Inflammatory macrophage treated with lipopolysaccharide for 1 hour (primary cell): ENCODE measurements at regions not wholly inside any gene's neighbourhood (a gene's known extent, or its start where the extent isn't known, plus 50 kb on each side); places are given as distances from the start of the nearest gene placed in this dataset.

Experiments
- DNase-seq, 2 donors: peaks; one replicate each; pipeline ENCODE4 v3.0.0-alpha.2; 2020 to 2022

DNA sequence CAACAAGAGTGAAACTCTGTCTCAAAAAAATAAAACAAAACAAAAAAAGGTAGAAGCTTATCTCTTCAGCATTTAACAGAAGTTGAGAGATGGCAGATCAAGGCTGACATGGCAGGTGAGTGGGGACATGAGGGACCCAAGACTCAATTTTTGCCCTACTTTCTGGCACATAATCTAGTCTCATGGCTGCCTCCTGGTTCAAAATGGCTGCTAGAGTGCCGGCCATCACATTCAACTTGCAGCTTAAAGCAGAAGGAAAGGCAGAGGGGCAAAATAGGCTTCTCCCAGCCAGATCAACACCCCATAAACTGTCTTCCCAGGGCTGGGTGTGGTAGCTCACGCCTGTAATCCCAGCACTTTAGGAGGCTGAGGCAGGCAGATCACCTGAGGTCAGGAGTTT lies 784.9 kb downstream of the MED13L start:
- no peak for DNase-seq

DNA sequence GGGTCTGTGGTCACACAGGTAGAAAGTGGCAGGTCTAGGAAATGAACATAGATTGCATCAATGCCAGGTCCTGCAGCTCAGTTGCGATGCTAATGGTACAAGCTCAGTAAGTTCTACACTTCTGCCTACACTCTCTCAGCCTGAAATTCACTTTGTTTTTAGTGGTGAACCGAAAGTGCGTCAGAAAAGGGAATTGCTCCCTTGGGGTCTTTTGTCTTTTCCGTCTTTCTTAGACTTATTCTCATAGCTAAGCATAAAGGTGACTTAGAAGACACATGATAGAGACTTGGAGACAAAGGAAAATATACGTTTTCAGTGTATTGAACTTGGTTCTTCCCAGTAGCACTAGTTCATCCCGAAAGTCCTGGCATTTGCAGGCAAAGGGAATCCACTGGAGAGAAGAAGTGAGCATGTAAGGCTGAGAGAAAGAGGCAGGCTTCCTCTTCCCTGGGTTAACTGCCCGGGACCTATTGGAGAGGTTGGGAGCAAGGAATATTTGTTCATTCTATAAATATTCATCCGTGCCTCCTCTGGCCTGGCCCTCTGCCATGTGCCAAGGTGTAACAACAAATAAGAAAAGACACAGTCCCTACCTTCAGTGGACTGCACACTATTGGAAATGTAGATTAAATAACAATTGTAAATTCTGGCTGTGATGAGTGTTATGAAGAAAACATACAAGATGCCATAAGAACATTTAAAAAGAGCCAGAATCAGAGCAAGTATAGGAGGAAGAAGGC lies 785.8 kb downstream of the MED13L start:
- DNase-seq = no peak

DNA sequence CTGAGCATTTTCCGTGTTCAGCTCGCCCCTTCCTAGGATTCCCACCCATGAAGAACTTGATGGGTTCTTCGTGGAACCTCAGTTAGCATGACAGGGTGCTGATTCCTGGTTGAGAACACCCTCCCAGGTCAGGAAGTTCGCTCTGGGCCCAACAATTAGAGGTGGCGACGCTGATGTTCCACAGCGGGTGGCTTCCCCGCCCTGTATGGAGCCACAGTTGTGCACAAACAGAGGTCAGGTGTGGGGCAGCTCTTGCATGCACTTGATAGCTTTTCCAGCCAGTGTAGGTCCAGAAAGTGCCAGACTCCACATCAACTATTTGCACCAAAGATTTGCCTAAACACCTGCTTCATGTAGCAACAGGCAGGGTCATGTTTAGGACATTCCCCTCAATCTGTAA lies 788.2 kb downstream of the MED13L start:
- no peak for DNase-seq

DNA sequence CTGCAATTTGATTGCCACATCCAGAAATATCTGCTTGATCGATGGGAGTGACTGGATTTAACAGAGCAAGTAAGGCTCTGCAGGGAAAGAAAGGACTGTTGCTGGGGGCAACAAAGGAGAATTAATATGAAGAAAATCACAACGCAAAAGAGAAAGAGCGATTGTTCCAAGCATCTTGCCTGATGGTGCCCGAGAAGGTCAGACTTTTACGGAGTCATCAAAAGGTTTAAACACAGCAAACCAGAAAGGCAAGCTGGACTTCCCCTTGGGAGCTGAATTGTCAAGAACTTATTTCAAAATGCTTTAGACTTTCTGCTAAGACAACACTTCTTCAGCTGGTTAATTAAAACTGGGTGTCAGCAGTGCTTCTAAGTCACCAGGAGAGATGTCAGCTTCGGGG lies 791.5 kb downstream of the MED13L start:
- DNase-seq = no peak

DNA sequence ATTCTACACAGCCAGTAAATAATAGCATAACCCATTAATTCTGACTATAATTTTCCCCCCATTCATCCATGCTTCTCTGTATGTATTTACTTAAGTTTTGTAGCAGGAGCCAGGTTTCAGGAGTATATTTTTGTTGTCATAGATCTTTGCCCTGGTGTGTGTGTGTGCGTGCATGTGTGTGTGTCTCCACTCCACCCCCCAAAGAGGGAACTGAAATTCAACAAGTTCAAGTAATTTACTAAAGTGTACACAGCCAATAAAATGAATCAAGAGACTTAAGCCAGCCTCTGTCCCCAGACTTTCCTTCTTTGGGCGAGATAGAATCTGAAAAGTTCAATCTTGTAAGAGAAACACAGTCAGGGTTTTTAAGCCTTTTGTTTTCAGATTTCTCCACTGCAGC lies 792.0 kb downstream of the MED13L start:
- DNase-seq = no peak

DNA sequence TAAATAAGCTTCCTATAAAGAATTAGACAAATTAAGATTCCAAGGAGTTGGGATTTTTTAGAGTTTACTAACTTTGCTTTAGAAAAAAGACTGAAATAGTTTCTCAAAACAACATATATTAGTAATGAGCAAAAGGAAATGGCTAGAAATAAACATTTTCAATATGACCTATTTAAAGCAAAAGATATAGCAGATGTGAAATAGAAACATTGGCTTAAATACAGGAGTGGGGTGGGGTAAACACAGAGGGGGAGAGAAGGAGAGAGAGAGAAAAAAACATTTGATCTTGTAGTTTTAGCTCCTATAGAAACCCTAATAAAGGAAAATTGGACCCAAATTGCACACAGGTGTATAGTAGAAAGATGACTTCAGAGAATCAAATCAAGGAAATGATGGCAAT lies 794.5 kb downstream of the MED13L start:
- no peak for DNase-seq

DNA sequence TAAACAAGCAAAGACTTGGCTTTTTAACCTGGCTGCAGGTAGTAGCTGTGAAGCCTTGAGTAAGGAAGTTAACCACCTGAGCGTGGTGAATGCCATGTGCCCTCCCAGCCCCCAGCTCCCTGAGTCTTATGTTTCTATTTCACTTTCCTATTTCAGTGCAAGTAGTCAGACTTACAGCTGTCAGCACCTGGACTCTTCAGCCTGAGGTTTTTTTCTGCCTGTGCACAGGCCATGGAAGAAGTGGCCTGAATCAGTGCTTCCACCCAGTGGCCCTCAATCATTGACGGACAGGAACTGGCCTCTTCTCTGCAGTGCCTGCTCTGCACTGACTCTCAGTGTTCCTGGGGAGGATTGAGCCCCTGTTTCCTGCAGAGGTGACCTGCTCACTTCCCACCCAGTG lies 796.4 kb downstream of the MED13L start:
- DNase-seq = no peak

DNA sequence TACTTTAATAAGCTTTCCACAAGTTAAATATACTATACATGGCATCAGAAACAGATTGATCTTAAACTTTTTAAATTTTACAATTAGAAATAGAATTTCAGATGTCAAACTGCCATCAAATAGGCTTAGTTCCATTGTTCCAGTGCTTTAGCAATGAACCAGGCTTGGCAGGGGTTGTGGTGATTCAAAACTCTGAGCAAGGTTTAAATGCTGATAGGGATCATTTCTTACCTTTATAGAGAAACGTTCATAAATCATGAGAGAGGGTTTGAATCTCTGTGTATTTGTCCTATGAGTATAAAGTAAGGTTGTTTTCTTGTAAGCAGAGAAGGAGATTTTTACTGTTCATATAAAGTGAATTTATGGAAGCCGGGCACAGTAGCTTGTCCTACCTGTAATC lies 794.5 kb upstream of the TBX3 start:
- no peak for DNase-seq

DNA sequence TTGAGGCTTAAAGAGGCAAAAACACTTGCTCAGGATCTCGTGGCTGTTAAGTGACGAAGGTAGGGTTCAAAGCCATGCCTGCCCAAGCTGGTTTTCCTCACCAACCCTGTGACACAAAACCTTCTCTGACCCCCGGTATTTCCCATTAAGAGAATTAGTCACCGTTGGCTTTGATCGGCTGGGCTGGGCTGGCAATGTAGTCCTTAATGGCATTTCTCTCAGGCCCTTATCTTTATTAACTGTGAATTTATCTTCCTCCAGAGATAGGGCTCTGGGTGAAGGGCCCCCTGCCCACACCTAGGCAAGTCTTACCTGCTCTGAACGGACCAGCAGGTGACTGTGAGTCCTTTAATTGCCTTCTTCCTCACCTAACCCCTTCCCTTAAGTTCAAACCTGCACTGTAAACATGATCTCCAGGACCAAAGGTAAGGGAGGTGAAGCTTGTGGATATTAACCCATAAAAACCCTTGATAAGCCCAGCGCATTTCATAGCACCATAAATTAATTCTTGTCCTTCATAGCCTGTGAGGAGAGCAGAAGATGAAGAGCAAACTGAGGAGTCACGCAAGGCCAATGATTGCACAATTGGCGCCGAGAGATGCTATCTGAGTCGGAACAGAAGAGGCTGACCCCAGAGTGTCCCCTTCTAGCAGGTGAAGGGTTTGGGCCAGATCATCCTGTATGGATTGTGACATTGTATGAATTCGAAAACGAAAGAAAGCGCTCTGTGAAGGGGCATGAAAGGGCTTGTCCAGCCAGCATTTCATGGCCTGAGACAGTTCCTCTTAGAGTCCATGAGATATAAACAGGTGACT lies 790.8 kb upstream of the TBX3 start:
- no peak for DNase-seq

DNA sequence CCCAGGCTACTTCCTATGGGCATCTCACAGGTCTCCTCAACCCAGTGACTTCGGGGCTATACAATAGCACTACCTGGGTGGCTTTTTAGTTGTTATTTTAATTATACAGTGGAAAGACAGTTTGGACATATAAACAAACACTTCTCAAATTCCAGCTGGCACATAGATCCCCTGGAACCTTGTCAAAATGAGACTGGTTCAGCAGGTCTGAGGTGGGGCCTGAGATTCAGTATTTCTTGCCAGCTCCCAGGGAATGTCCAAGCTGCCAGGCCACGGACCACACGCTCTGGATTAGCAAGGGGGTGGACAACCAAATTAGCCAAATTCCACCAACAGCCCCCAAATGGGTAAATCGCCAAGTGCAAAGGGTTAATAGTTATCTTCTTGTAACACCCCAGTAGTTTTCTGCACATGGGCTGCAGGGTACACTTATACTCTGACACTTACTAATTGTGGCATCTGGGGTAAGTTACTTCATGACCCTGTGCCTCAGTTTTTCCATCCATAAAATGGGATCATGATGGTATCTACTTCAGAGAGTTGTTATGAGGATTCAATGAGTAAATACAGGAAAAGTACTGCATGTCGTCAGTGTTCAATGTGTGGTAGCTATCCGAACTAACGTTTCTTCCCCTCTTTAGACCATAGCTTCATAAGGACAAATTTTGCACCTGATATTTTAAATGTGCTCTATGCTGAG lies 789.4 kb upstream of the TBX3 start:
- no peak for DNase-seq

DNA sequence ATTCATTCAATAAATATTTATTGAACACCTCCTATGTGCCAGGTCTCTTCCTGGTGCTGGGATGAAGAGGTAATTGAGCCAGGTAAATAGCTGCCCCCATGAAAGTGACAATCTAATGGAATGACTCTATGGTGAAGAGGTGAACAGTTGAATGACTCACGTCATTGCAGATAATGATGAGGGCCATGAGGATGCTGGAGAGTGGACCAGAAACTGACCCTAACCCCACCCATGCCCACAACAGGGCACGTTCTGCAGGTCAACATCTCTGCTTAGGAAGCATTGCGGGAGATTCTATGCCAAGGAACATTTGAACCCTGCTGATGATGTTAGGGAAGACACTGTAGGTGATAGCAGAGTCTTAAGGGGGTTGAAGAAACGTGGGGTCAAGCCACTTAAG lies 788.9 kb upstream of the TBX3 start:
- no peak for DNase-seq

DNA sequence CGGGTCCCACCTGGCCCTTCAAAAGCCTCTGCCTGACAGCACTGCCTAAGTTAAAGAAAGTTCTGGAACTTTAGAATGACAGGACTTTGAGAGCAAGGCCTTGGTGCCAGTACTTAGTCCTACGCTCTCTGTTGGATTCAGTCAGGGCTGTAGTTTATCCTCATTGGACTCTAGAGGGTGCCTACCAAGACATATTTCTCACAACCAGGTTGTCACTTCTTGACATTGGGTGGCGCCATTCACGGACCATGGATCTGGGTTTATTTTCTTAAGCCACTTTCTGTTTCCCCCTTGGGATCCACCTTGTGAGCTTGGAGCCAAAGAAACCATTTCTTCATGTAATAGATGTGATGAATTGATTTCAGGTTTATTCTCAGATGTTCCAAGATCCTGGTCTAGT lies 787.0 kb upstream of the TBX3 start:
- no peak for DNase-seq

DNA sequence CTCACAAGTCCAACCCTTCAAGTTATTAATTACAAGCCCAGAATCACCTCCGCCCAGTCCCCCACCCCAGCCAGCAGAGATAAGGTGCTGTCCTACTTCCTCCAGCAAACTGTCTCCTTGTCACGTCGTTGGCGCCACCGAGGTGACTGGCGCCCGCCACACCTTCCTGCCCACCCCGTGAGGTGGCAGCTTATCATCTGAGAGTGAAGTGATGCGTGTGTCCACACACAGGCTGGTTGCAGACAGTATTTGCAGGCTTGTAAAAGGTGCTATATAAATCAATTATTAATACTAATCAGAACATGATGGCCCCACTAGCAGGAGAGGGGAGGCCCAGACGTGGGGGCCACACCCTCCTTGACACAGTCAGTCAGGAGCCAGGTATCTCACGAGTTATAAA lies 786.6 kb upstream of the TBX3 start:
- DNase-seq = no peak

DNA sequence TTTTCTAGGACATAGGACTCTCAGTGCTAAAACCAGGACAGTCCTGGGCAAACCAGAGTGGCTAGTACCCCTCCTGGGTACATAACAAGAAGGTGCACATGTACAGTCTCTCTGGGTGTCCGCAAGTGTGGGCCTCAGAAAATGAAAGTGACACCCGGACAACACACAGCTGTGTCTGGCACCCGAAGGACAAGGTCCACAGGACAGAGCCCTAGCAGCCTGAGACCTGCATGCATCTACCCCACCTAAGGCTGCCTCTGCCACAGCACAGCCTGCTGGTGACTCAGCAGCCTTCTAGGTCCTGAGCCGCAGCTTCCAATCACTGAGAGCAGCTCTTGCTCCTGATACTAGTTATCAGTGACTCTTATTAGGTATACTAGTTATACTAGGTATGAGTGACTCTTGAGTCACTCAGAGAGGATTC lies 784.1 kb upstream of the TBX3 start:
- no peak for DNase-seq

DNA sequence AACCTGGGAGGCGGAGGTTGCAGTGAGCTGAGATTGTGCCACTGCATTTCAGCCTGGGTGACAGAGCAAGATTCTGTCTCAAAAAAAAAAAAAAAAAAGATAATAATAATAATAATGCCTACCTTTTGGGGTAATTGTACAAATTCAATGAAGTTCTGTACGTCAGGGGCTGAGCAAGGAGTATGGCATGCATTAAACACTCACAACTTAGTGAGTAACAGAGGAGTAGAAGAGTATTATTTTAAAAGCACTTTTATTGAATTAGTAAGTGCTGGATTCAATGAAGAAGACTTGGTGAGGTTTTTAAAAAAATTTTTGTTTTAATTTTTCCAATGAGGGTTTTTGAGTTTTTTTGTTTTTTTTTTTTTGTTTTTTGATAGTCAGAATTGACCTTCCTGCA lies 783.6 kb upstream of the TBX3 start:
- no peak for DNase-seq

DNA sequence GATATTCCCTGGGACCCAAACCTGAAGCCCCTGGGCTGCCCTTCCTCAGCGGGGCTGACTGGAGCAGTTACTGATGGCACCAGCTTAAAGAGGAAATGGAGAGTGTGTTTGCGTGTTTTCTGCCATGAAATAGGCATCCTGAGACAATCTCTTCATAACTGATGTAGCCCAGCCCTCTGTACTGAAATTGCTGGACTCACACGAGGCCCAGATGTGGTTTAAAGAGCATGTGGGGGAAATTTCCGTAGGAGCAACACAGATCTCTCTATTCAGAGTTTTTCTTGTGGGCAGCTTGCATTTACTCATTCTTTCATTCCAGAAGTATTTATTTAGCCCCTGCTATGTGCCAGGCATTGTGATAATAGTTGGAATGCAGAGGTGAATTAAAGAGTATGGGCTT lies 782.1 kb upstream of the TBX3 start:
- no peak for DNase-seq

DNA sequence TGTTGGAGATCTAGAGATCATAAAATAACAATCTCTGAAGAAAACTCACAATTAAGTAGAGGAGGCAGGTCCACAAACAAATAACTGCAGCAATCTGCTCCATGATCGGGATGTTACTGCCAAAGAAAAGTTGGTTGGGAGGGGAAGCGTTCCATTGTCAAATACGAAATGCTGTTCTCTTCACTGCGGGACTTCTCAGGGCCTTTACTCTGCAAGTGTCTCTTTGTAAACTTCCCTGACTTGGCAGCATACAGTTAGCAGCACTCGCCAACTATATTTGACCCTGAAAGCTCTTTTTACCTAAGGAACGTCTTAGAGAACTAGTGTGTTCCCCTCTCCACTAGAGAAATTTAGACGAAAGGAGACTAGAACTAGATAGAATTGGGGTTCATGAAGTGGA lies 780.7 kb upstream of the TBX3 start:
- DNase-seq = no peak

DNA sequence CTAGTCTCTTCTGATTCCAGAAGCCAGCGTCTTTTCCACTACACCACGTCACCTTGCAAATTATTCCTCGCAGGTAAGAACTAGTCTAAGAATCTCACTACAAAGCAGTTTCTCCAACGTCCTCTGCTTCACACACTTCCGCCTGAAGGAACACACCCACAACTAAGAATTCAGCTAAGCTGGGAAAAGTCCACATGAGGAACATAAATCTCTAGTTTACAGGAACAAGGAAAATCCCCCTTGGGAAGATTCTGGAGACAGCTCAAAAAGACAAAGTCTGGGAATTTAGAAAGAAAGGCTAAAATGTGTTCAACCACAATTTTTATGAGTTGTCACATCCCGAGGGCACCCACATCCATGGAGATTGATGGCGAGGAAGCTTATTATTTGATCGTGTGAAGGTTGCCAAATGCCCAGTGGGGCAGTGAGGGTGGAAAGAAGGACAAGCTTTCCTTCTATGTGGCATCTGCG lies 780.2 kb upstream of the TBX3 start:
- no peak for DNase-seq

DNA sequence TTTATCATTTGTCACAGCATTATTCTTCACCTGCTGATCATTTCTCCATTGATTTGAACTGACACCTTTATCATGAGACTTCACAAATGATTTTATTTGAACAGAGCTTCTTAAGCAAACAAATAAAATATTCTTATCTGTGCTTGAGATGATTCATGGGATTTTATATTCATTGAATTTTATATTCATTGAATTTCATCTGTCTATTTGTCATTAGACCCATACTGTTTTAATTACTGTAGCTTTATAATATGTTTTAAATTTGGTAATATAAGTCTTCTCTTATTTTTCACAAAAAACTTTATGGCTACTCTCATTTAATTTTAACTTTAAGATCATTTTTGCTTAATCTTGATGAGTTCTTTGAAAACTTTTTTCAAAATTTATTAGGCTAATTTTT lies 777.4 kb upstream of the TBX3 start:
- no peak for DNase-seq

DNA sequence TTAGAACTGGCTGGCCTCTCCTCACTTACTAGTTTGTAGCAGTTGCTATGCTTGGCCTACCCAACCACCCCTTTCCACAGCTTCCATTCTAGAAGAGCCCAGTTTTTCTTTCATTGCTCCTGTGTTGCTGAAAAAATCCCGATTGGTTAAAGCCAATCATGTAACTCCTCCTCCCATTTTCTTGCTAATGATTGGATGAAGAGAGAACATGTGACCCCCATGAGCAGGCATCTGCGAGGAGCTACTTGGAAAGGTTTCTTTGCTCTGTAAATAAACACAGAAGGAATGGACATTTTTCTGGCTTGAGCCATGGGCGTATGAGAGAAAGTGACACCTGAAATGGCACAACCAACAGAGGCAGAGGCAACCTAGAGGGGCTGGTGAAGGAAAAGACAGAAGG lies 773.8 kb upstream of the TBX3 start:
- no peak for DNase-seq

DNA sequence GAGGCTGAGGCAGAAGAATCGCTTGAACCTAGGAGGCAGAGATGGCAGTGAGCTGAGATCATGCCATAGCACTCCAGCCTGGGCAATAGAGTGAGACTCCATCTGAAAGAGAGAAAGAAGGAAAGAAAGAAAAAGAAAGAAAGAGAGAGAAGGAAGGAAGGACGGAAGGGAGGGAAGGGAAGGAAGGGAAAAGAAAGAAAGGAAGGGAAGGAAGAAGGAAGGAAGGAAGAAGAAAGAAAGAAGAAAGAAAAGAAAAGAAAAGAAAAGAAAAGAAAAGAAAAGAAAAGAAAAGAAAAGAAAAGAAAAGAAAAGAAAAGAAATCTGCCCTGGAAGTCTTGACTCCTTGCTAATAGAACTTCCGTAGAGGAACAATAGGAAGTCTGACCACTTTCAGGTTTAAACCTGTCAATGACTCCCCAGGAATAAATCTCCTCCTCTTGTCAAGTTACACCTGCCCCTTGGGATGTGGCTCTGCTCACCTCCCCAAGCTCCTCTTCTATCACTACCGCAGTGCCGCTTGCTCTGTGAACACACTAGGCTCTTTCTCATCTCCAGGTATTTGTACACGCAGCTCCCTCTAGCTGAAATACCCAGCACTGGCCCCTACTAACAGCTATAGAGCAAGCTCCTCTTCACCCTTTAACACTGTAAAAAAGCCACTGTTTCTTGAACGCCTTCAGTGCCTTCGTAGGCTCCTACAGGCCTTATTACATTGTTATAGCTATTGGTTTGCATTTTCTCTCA lies 773.1 kb upstream of the TBX3 start:
- no peak for DNase-seq

DNA sequence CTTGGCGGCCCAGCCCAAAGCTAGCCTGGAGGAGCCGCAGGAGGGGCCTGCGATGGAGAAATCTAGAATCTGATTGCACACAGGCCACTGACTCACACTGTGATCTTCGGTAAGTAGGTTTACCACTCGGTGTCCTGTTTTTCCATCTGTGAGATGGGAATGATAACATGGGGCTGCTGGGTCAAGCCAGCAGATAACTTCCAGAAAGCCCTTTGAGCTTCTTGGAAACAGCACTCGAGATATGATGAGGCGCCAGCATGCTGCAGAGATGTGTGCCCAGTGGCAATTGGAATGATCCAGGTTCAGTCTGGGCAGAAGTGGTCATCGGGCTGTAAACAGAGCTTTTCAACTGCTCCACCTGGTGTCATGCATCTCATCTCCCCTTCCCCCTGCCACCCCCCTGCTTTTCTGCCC lies 771.3 kb upstream of the TBX3 start:
- DNase-seq = no peak

DNA sequence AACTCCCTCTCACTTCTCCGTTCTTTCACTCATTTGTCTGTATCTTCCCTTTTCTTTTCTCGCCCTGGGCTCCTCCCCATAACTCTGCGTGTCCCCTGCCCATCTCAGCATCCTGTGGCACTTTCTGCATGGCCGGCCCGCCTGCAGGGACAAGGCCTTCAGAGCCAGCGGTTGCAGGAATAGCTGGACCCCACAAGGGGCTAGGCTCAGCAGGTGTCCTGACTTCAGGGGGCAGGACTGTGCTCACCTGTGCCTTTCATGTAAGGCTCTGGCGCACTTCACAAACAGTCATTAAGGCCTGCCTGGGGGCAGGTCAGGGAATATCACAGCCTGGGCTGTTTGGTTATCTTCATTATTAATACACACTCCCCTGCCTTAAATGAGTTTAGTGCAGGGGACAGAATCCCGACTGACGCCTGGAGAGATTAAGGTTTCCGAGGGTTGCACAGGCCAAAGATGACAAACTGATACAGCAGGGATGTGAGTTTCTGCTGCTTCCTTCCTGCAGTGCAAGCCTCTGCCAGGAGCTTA lies 768.8 kb upstream of the TBX3 start:
- DNase-seq = no peak
